RWPE1 (cell line): ENCODE measurements at regions not wholly inside any gene's neighbourhood (a gene's known extent, or its start where the extent isn't known, plus 50 kb on each side); places are given as distances from the start of the nearest gene placed in this dataset.
"Not testable (repeated sequence)": the region's sequence is repeated elsewhere in the genome, so short reads cannot be mapped to it uniquely, and the experiment has no call there.

Source experiments
- CTCF ChIA-PET: fragments of 350-600 bp; sonication (Branson Sonifier 250); formaldehyde crosslinking; extraction: SDS; loops from one replicate; lab custom pipeline; 2021; lab: Yijun Ruan, JAX
- POLR2A ChIA-PET: fragments of 400-600 bp; formaldehyde crosslinking; extraction: SDS; loops from one replicate; lab custom pipeline; 2020; ENCODE audit warnings: antibody characterized with exemption; ENCODE audit not compliant: low non-redundant PET; lab: Yijun Ruan, JAX
- DNase-seq: peaks from one replicate; pipeline ENCODE4 v3.0.0; 2012; ENCODE audit warnings: low spot score
- H3K27ac ChIP-seq: fragments of 450-650 bp; 2 replicates; pipeline ENCODE4 v1.5.1; 2017
- CTCF ChIP-seq: fragments of 450-650 bp; conservative IDR thresholded peaks from 2 replicates; pipeline ENCODE4 v1.5.1; 2017; ENCODE audit warnings: low read depth, mild to moderate bottlenecking

- TF ChIP-seq CTCF = no peak
- POLR2A ChIA-PET = no interaction called here
- peak overlapping the region; percentile 85 for H3K27ac ChIP-seq
- DNase-seq = peak; percentile 81
- CTCF ChIA-PET = interaction anchor here (0.5 to 1.1 kb wide), 4 partner anchors 82 to 493 kb away, joined by 3 to 7 read pairs (median 4); no protein-coding TSS in a partner anchor
Observed at GRCh38 chr20:48128436-48128835, 343.2 kb upstream of the SULF2 start.

GRCh38 chr20:48127964-48128363 is 342.7 kb upstream of the SULF2 start:
- CTCF ChIA-PET = interaction anchor here (0.6 to 1.1 kb wide), 4 partner anchors 168 to 1456 kb away, joined by 3 to 7 read pairs (median 4); no protein-coding TSS in a partner anchor
- POLR2A ChIA-PET = not testable (repeated sequence)
- peak; percentile 49 for DNase-seq
- peak overlapping the region; percentile 85 for H3K27ac ChIP-seq

GRCh38 chr20:48127133-48127532 is 341.9 kb upstream of the SULF2 start:
- H3K27ac ChIP-seq = peak overlapping the region; percentile 85
- POLR2A ChIA-PET, DNase-seq: not testable (repeated sequence)
- CTCF ChIA-PET = interaction anchor here (0.8 kb wide), 1 partner anchor 21 kb away, joined by 3 read pairs; no protein-coding TSS in a partner anchor

GRCh38 chr20:48126227-48126740 is 341.0 kb upstream of the SULF2 start:
- peak overlapping the region; percentile 19; the same call in 1 of the 2 replicates for H3K27ac ChIP-seq
- no peak for DNase-seq
- no peak for TF ChIP-seq CTCF
- CTCF ChIA-PET = interaction anchor here (0.6 to 2.1 kb wide), 6 partner anchors 14 to 495 kb away, joined by 3 to 8 read pairs (median 3); no protein-coding TSS in a partner anchor
- POLR2A ChIA-PET = no interaction called here

- DNase-seq = no peak
- POLR2A ChIA-PET = no interaction called here
- CTCF ChIA-PET = interaction anchor here (2.1 kb wide), 1 partner anchor 496 kb away, joined by 8 read pairs; no protein-coding TSS in a partner anchor
- no peak overlapping the region for H3K27ac ChIP-seq
- TF ChIP-seq CTCF = no peak
Observed at GRCh38 chr20:48124960-48125359, 339.7 kb upstream of the SULF2 start.

- H3K27ac ChIP-seq = no peak overlapping the region
- POLR2A ChIA-PET = no interaction called here
- DNase-seq = no peak
- CTCF ChIA-PET = interaction anchor here (0.6 to 2.1 kb wide), 3 partner anchors 9 to 497 kb away, joined by 3 to 8 read pairs (median 3); no protein-coding TSS in a partner anchor
- no peak for TF ChIP-seq CTCF
Observed at GRCh38 chr20:48124181-48124782, 339.0 kb upstream of the SULF2 start.

GRCh38 chr20:48120120-48120519 is 334.8 kb upstream of the SULF2 start:
- no peak for TF ChIP-seq CTCF
- POLR2A ChIA-PET = no interaction called here

GRCh38 chr20:48119389-48119788 is 334.1 kb upstream of the SULF2 start:
- CTCF ChIA-PET = interaction anchor here (0.7 kb wide), 1 partner anchor 69 kb away, joined by 3 read pairs; no protein-coding TSS in a partner anchor
- H3K27ac ChIP-seq, DNase-seq, POLR2A ChIA-PET: not testable (repeated sequence)

More at GRCh38 chr20:48120120-48120519, 334.8 kb upstream of the SULF2 start:
- no peak overlapping the region for H3K27ac ChIP-seq
- CTCF ChIA-PET = no interaction called here
- DNase-seq = no peak
